Breast epithelium (tissue), 4 donors: ENCODE measurements at regions not wholly inside any gene's neighbourhood (a gene's known extent, or its start where the extent isn't known, plus 50 kb on each side); places are given as distances from the start of the nearest gene placed in this dataset.

Experiments used
- DNase-seq, 2 donors: peaks; one replicate each; pipeline ENCODE4 v3.0.0-alpha.2; 2019; ENCODE audit warnings: low spot score in 2 of 2
- H3K27ac ChIP-seq, 2 donors: fragments of 200-600 bp; sonication (generic) in 1 of 2; one replicate each; pipeline ENCODE4 v1.5.1; 2016 to 2019; ENCODE audit warnings: mild to moderate bottlenecking in 1 of 2
- H3K27me3 ChIP-seq, 2 donors: fragments of 200-600 bp; sonication (generic) in 1 of 2; one replicate each; pipeline versions ENCODE4 v1.5.1 to v1.6.0; 2017 to 2019; ENCODE audit warnings: control low read depth in 1 of 2, mild to moderate bottlenecking in 1 of 2
- H3K36me3 ChIP-seq: fragments of 200-600 bp; one replicate; pipeline ENCODE4 v1.5.1; 2019
- H3K4me1 ChIP-seq, 2 donors: fragments of 200-600 bp; sonication (generic); one replicate each; pipeline ENCODE4 v1.5.1; 2016 to 2019; ENCODE audit warnings: control low read depth in 1 of 2
- H3K4me3 ChIP-seq, 3 donors: fragments of 200-600 bp; sonication (generic); 1 replicate in 2 of 3; 2 replicates in 1 of 3; pipeline ENCODE4 v1.5.1; 2016 to 2019; ENCODE audit warnings: mild to moderate bottlenecking in 3 of 3, moderate library complexity in 2 of 3
- H3K9me3 ChIP-seq, 2 donors: fragments of 200-600 bp; sonication (generic) in 1 of 2; one replicate each; pipeline ENCODE4 v1.5.1; 2016 to 2019; ENCODE audit warnings: control low read depth in 1 of 2
- POLR2A ChIP-seq: fragments of 450-650 bp; IDR thresholded peaks from one replicate; pipeline ENCODE4 v1.6.1; 2016; ENCODE audit warnings: antibody characterized with exemption, mild to moderate bottlenecking, moderate library complexity
- POLR2AphosphoS5 ChIP-seq, 3 donors: sonication (generic); formaldehyde crosslinking; IDR thresholded peaks; one replicate each; pipeline ENCODE4 v1.6.1; 2017; ENCODE audit warnings: antibody characterized with exemption in 3 of 3
- intact Hi-C: fragments of 100-400 bp; cut with DNase I; formaldehyde crosslinking; loops from one replicate; pipeline ENCODE4 v1.15.1; 2023; ENCODE audit warnings: low total_unique reads
- TF ChIP-seq, protein P1 (sequence below), 3 donors: fragments of 450-650 bp; IDR thresholded peaks; one replicate each; pipeline ENCODE4 v1.5.1; 2016 to 2017; ENCODE audit warnings: antibody characterized with exemption in 3 of 3, mild to moderate bottlenecking in 3 of 3, moderate library complexity in 3 of 3

DNA sequence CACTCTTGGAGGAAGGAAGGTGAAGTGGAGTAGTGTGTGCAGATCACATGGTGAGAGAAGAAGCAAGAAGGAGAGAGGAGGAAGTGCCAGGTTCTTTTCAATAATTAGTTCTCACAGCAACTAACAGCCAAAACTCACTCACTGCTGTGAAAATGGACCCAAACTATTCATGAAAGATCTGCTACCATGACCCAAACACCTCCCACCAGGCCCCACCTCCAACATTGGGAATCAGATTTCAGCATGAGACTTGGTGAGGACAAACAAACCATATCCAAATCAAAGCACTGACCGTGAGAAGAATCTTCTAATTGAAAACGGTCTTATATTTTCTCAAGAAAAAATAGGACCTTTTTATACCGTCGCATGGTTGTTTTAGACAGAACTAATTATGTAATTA lies 468.7 kb upstream of the TYRP1 start:
- intact Hi-C loops = no loop called here
- H3K36me3 ChIP-seq = no peaks in the 10 kb centered on the region
- no peak for DNase-seq
- H3K27ac ChIP-seq = no peak overlapping the region
- no peaks in the 10 kb centered on the region for H3K9me3 ChIP-seq
- H3K27me3 ChIP-seq = no peaks in the 10 kb centered on the region
- no peaks in the 10 kb centered on the region for H3K4me1 ChIP-seq
- TF ChIP-seq, protein P1, sequence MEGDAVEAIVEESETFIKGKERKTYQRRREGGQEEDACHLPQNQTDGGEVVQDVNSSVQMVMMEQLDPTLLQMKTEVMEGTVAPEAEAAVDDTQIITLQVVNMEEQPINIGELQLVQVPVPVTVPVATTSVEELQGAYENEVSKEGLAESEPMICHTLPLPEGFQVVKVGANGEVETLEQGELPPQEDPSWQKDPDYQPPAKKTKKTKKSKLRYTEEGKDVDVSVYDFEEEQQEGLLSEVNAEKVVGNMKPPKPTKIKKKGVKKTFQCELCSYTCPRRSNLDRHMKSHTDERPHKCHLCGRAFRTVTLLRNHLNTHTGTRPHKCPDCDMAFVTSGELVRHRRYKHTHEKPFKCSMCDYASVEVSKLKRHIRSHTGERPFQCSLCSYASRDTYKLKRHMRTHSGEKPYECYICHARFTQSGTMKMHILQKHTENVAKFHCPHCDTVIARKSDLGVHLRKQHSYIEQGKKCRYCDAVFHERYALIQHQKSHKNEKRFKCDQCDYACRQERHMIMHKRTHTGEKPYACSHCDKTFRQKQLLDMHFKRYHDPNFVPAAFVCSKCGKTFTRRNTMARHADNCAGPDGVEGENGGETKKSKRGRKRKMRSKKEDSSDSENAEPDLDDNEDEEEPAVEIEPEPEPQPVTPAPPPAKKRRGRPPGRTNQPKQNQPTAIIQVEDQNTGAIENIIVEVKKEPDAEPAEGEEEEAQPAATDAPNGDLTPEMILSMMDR (IDR thresholded peaks at IDR 0.05) = no peak
- TF ChIP-seq POLR2AphosphoS5 (IDR thresholded peaks at IDR 0.05) (no peak), POLR2A (no peak)
- H3K4me3 ChIP-seq = no peak overlapping the region

DNA sequence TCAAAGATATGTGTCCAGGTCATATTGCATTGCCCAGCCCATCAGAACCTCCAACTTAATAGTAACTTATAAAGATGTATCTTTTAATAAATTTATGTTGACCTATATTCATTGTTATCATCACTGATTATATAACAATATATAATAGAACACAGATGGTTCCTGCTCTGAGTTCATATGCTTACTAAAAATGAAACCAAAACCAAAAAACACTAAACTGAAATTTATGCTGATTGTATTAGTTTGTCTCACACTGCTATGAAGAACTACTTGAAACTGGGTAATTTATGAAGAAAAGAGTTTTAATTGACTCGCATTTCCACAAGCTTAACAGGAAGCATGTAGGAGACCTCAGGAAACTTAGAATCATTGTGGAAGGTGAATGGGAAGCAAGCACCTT lies 462.5 kb upstream of the TYRP1 start:
- H3K36me3 ChIP-seq = no peaks in the 10 kb centered on the region
- H3K27me3 ChIP-seq = no peaks in the 10 kb centered on the region
- TF ChIP-seq, protein P1 (IDR thresholded peaks at IDR 0.05) = no peak
- no peak for TF ChIP-seq POLR2A
- TF ChIP-seq POLR2AphosphoS5 (IDR thresholded peaks at IDR 0.05) = no peak
- no peak overlapping the region for H3K4me3 ChIP-seq
- peaks cover 7 to 14% of the 10 kb centered on the region in 2 donors for H3K9me3 ChIP-seq
- intact Hi-C loops = no loop called here
- no peak overlapping the region for H3K27ac ChIP-seq
- H3K4me1 ChIP-seq = no peaks in the 10 kb centered on the region
- DNase-seq = no peak

DNA sequence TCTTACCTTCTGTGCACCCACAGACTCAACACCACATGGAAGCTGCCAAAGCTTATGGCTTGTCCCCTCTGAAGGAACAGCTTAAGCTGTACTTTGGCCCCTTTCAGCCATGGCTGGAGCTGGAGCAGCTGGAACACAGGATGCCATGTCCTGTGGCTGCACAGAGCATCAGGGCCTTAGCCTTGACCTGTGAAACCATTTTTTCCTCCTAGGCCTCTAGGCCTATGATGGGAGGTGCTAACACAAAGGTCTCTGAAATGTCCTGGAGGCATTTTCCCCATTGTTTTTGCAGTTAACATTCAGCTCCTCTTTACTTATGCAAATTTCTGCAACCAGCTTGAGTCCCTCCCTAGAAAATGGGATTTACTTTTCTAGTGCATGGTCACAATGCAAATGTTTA lies 461.4 kb upstream of the TYRP1 start:
- Histone ChIP-seq H3K27ac (no peak overlapping the region), H3K4me1 (no peaks in the 10 kb centered on the region), H3K9me3 (peaks cover 7 to 14% of the 10 kb centered on the region in 2 donors), H3K27me3 (no peaks in the 10 kb centered on the region), H3K4me3 (no peak overlapping the region), H3K36me3 (no peaks in the 10 kb centered on the region)
- intact Hi-C loops = no loop called here
- TF ChIP-seq POLR2AphosphoS5 (IDR thresholded peaks at IDR 0.05) = no peak
- no peak for TF ChIP-seq POLR2A
- no peak for DNase-seq

DNA sequence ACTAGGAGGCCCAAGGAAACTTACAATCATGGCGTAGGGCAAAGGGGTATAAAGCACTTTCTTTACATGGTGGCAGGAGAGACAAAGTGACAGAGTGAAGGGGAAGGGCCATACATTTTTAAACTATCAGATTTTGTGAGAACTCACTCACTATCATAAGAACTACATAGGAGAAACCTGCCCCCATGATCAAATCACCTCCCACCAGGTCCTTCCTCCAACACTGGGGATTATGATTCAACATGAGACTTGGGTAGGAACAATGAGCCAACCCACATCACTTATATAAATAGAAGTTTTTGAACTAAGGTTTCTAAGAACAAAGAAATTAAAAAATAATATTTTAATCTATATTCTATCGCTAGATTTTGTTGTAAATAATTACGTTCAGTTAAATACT lies 460.3 kb upstream of the TYRP1 start:
- TF ChIP-seq POLR2A = no peak
- TF ChIP-seq POLR2AphosphoS5 (IDR thresholded peaks at IDR 0.05) = no peak
- TF ChIP-seq, protein P1 (IDR thresholded peaks at IDR 0.05) = no peak
- Histone ChIP-seq H3K9me3 (peaks cover 7 to 14% of the 10 kb centered on the region in 2 donors), H3K27me3 (no peaks in the 10 kb centered on the region), H3K36me3 (no peaks in the 10 kb centered on the region), H3K4me3 (no peak overlapping the region), H3K4me1 (no peaks in the 10 kb centered on the region), H3K27ac (no peak overlapping the region)
- intact Hi-C loops = no loop called here
- no peak for DNase-seq

DNA sequence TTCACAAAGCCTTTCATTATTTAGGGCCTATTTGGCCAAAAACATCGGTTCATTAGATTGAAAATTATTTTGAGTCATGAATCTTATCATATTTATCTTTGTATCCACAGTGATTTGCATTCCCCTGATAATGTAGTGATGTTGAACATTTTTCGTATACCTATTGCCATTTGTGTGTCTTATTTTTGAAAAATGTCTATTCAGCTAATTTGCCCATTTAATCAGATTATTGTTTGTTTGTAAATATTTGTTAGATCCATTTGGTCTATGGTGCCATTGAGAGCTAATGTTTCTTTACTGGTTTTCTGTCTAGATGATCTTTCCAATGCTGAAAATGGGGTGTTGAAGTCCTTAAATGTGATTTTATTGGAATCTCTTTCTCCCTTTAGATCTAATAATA lies 439.2 kb upstream of the TYRP1 start:
- no peak for TF ChIP-seq POLR2AphosphoS5 (IDR thresholded peaks at IDR 0.05)
- TF ChIP-seq POLR2A = no peak
- TF ChIP-seq, protein P1 (IDR thresholded peaks at IDR 0.05) = no peak
- H3K4me1 ChIP-seq = no peaks in the 10 kb centered on the region
- no peak overlapping the region for H3K4me3 ChIP-seq
- intact Hi-C loops = no loop called here
- H3K36me3 ChIP-seq = no peaks in the 10 kb centered on the region
- H3K9me3 ChIP-seq = peaks cover 0 to 25% of the 10 kb centered on the region in 2 donors
- H3K27me3 ChIP-seq = no peaks in the 10 kb centered on the region
- DNase-seq = no peak
- no peak overlapping the region for H3K27ac ChIP-seq

DNA sequence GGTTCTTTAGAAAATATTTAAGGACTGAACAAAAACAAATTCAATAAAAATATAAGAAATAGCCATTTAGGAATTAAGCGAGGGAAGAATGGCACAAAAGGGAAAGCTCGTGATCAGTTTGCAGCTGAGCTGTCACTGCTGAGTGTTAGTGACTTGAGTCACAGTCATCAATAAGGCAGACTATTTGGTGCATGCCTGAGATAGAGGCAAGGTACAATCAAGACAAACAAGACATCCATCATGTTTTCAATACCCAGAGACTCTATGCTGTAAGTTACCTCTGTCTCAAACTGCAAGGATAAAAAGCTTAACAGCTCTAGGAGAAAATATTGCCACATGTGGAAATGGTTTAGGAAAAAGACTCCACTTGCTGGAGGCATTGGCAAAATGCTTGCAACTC lies 426.4 kb upstream of the TYRP1 start:
- DNase-seq = no peak
- H3K27me3 ChIP-seq = no peaks in the 10 kb centered on the region
- H3K36me3 ChIP-seq = no peaks in the 10 kb centered on the region
- H3K4me1 ChIP-seq = no peaks in the 10 kb centered on the region
- H3K4me3 ChIP-seq = no peak overlapping the region
- H3K27ac ChIP-seq = no peak overlapping the region
- intact Hi-C loops = loop anchor here (1.0 kb wide), 1 partner anchor 10 kb away; no protein-coding TSS in a partner anchor
- H3K9me3 ChIP-seq = no peaks in the 10 kb centered on the region
- TF ChIP-seq POLR2A = no peak
- no peak for TF ChIP-seq POLR2AphosphoS5 (IDR thresholded peaks at IDR 0.05)
- TF ChIP-seq, protein P1 (IDR thresholded peaks at IDR 0.05) = no peak
